Activated naive CD8-positive, alpha-beta T cell treated with anti-CD3 and anti-CD28 coated beads, Interleukin-2, amount 10 ng/mL, durations not matched to agents 7 days and 5 days (primary cell): ENCODE measurements at regions not wholly inside any gene's neighbourhood (a gene's known extent, or its start where the extent isn't known, plus 50 kb on each side); places are given as distances from the start of the nearest gene placed in this dataset.

ENCODE experiments used
- ATAC-seq: fragments of 150-1000 bp; cut with Tn5 transposase; one replicate; pipeline ENCODE4 v1.10.0; 2021; ENCODE audit warnings: low read depth, moderate library complexity
- POLR2A ChIA-PET: fragments of 350-600 bp; sonication (Branson Sonifier 250); formaldehyde crosslinking; loops from one replicate; lab custom pipeline; 2021; ENCODE audit warnings: antibody characterized with exemption; lab: Charles Lee
- DNase-seq: peaks from one replicate; pipeline ENCODE4 v3.0.0; 2021
- H3K27ac Mint-ChIP-seq: one replicate; pipeline ENCODE4 v1.8.0; 2022; ENCODE audit warnings: mild to moderate bottlenecking, mixed read lengths
- H3K27me3 Mint-ChIP-seq: one replicate; pipeline ENCODE4 v1.8.0; 2022; ENCODE audit warnings: mild to moderate bottlenecking, moderate library complexity, mixed read lengths
- H3K36me3 Mint-ChIP-seq: one replicate; pipeline ENCODE4 v1.8.0; 2021; ENCODE audit warnings: mild to moderate bottlenecking, mixed read lengths
- H3K4me1 Mint-ChIP-seq: one replicate; pipeline ENCODE4 v1.8.0; 2021; ENCODE audit warnings: mixed read lengths
- H3K4me3 Mint-ChIP-seq: one replicate; pipeline ENCODE4 v1.8.0; 2022; ENCODE audit warnings: mild to moderate bottlenecking, moderate library complexity, mixed read lengths
- H3K9me3 Mint-ChIP-seq: one replicate; pipeline ENCODE4 v1.8.0; 2021; ENCODE audit warnings: mixed read lengths

- H3K27ac Mint-ChIP-seq = no peak overlapping the region
- no peaks in the 10 kb centered on the region for H3K4me1 Mint-ChIP-seq
- DNase-seq (no peak), ATAC-seq (no peak)
- POLR2A ChIA-PET = no interaction called here
- no peaks in the 10 kb centered on the region for H3K27me3 Mint-ChIP-seq
- no peak overlapping the region for H3K4me3 Mint-ChIP-seq
- no peaks in the 10 kb centered on the region for H3K36me3 Mint-ChIP-seq
- H3K9me3 Mint-ChIP-seq = no peaks in the 10 kb centered on the region
These were observed 133.7 kb downstream of the CBLN2 start for GRCh38 chr18:72410399-72410798.

- no peak for DNase-seq
- ATAC-seq = no peak
- POLR2A ChIA-PET = no interaction called here
- no peaks in the 10 kb centered on the region for H3K4me1 Mint-ChIP-seq
- H3K27ac Mint-ChIP-seq = no peak overlapping the region
- no peaks in the 10 kb centered on the region for H3K36me3 Mint-ChIP-seq
- no peaks in the 10 kb centered on the region for H3K27me3 Mint-ChIP-seq
- H3K9me3 Mint-ChIP-seq = no peaks in the 10 kb centered on the region
- H3K4me3 Mint-ChIP-seq = no peak overlapping the region
These were observed 134.2 kb downstream of the CBLN2 start for GRCh38 chr18:72409903-72410302.

- H3K9me3 Mint-ChIP-seq = no peaks in the 10 kb centered on the region
- no peak overlapping the region for H3K27ac Mint-ChIP-seq
- POLR2A ChIA-PET = no interaction called here
These were observed 137.1 kb downstream of the CBLN2 start for GRCh38 chr18:72407048-72407447.

GRCh38 chr18:72391951-72392350 lies 152.2 kb downstream of the CBLN2 start:
- no peaks in the 10 kb centered on the region for H3K4me1 Mint-ChIP-seq
- H3K9me3 Mint-ChIP-seq = peaks cover 6% of the 10 kb centered on the region
- DNase-seq (no peak), ATAC-seq (no peak)
- POLR2A ChIA-PET = no interaction called here
- H3K27ac Mint-ChIP-seq = no peak overlapping the region
- no peaks in the 10 kb centered on the region for H3K36me3 Mint-ChIP-seq
- H3K4me3 Mint-ChIP-seq = no peak overlapping the region
- no peaks in the 10 kb centered on the region for H3K27me3 Mint-ChIP-seq

More at GRCh38 chr18:72407048-72407447, 137.1 kb downstream of the CBLN2 start:
- Mint-ChIP-seq H3K4me1 (no peaks in the 10 kb centered on the region), H3K27me3 (no peaks in the 10 kb centered on the region), H3K36me3 (no peaks in the 10 kb centered on the region), H3K4me3 (no peak overlapping the region)
- DNase-seq (no peak), ATAC-seq (no peak)

- Mint-ChIP-seq H3K9me3 (peaks cover 6% of the 10 kb centered on the region), H3K27me3 (no peaks in the 10 kb centered on the region), H3K4me1 (no peaks in the 10 kb centered on the region), H3K4me3 (no peak overlapping the region), H3K27ac (no peak overlapping the region), H3K36me3 (no peaks in the 10 kb centered on the region)
- POLR2A ChIA-PET = no interaction called here
- no peak for DNase-seq
- no peak for ATAC-seq
These were observed 152.7 kb downstream of the CBLN2 start for GRCh38 chr18:72391427-72391826.

GRCh38 chr18:72378016-72378415 lies 166.1 kb downstream of the CBLN2 start:
- Mint-ChIP-seq H3K27me3 (no peaks in the 10 kb centered on the region), H3K9me3 (no peaks in the 10 kb centered on the region), H3K4me1 (no peaks in the 10 kb centered on the region), H3K27ac (no peak overlapping the region), H3K4me3 (no peak overlapping the region), H3K36me3 (no peaks in the 10 kb centered on the region)
- ATAC-seq (no peak), DNase-seq (no peak)
- POLR2A ChIA-PET = no interaction called here

- no peak for DNase-seq
- no peaks in the 10 kb centered on the region for H3K27me3 Mint-ChIP-seq
- ATAC-seq = no peak
- no peak overlapping the region for H3K4me3 Mint-ChIP-seq
- H3K36me3 Mint-ChIP-seq = no peaks in the 10 kb centered on the region
- POLR2A ChIA-PET = no interaction called here
- H3K4me1 Mint-ChIP-seq = no peaks in the 10 kb centered on the region
- H3K27ac Mint-ChIP-seq = no peak overlapping the region
- H3K9me3 Mint-ChIP-seq = no peaks in the 10 kb centered on the region
These were observed 167.9 kb downstream of the CBLN2 start for GRCh38 chr18:72376256-72376655.

- Mint-ChIP-seq H3K36me3 (no peaks in the 10 kb centered on the region), H3K27me3 (no peaks in the 10 kb centered on the region), H3K27ac (no peak overlapping the region), H3K4me1 (no peaks in the 10 kb centered on the region), H3K4me3 (no peak overlapping the region), H3K9me3 (peaks cover 1% of the 10 kb centered on the region)
- ATAC-seq (no peak), DNase-seq (no peak)
- POLR2A ChIA-PET = no interaction called here
These were observed 168.5 kb downstream of the CBLN2 start for GRCh38 chr18:72375618-72376017.

GRCh38 chr18:72372076-72372475 lies 172.1 kb downstream of the CBLN2 start:
- H3K4me3 Mint-ChIP-seq = no peak overlapping the region
- no peaks in the 10 kb centered on the region for H3K36me3 Mint-ChIP-seq
- POLR2A ChIA-PET = no interaction called here
- no peaks in the 10 kb centered on the region for H3K27me3 Mint-ChIP-seq
- peaks cover 1% of the 10 kb centered on the region for H3K9me3 Mint-ChIP-seq
- no peak for DNase-seq
- no peak for ATAC-seq
- H3K4me1 Mint-ChIP-seq = no peaks in the 10 kb centered on the region
- no peak overlapping the region for H3K27ac Mint-ChIP-seq

GRCh38 chr18:72368308-72368707 lies 175.8 kb downstream of the CBLN2 start:
- POLR2A ChIA-PET = no interaction called here
- ATAC-seq (no peak), DNase-seq (no peak)
- no peaks in the 10 kb centered on the region for H3K36me3 Mint-ChIP-seq
- H3K4me1 Mint-ChIP-seq = no peaks in the 10 kb centered on the region
- no peak overlapping the region for H3K27ac Mint-ChIP-seq
- H3K4me3 Mint-ChIP-seq = no peak overlapping the region
- H3K27me3 Mint-ChIP-seq = no peaks in the 10 kb centered on the region
- H3K9me3 Mint-ChIP-seq = peaks cover 1% of the 10 kb centered on the region

- no peak for ATAC-seq
- Mint-ChIP-seq H3K36me3 (no peaks in the 10 kb centered on the region), H3K4me1 (no peaks in the 10 kb centered on the region), H3K27me3 (no peaks in the 10 kb centered on the region), H3K27ac (no peak overlapping the region), H3K9me3 (peaks cover 4% of the 10 kb centered on the region), H3K4me3 (no peak overlapping the region)
- POLR2A ChIA-PET = no interaction called here
- no peak for DNase-seq
These were observed 183.5 kb downstream of the CBLN2 start for GRCh38 chr18:72360634-72361033.

- POLR2A ChIA-PET = no interaction called here
These were observed 201.2 kb downstream of the CBLN2 start for GRCh38 chr18:72342933-72343332.

GRCh38 chr18:72339976-72340375 lies 204.2 kb downstream of the CBLN2 start:
- DNase-seq (no peak), ATAC-seq (no peak)
- no peaks in the 10 kb centered on the region for H3K36me3 Mint-ChIP-seq
- no peak overlapping the region for H3K27ac Mint-ChIP-seq
- POLR2A ChIA-PET = no interaction called here
- peaks cover 1% of the 10 kb centered on the region for H3K27me3 Mint-ChIP-seq
- H3K4me3 Mint-ChIP-seq = no peak overlapping the region
- no peaks in the 10 kb centered on the region for H3K9me3 Mint-ChIP-seq
- H3K4me1 Mint-ChIP-seq = no peaks in the 10 kb centered on the region

More at GRCh38 chr18:72342933-72343332, 201.2 kb downstream of the CBLN2 start:
- Mint-ChIP-seq H3K36me3 (no peaks in the 10 kb centered on the region), H3K4me3 (no peak overlapping the region), H3K27ac (no peak overlapping the region), H3K9me3 (no peaks in the 10 kb centered on the region), H3K4me1 (no peaks in the 10 kb centered on the region), H3K27me3 (no peaks in the 10 kb centered on the region)
- DNase-seq (no peak), ATAC-seq (no peak)

- H3K4me3 Mint-ChIP-seq = no peak overlapping the region
- H3K4me1 Mint-ChIP-seq = no peaks in the 10 kb centered on the region
- DNase-seq (no peak), ATAC-seq (no peak)
- H3K27me3 Mint-ChIP-seq = peaks cover 1% of the 10 kb centered on the region
- H3K36me3 Mint-ChIP-seq = no peaks in the 10 kb centered on the region
- H3K9me3 Mint-ChIP-seq = peaks cover 1% of the 10 kb centered on the region
- H3K27ac Mint-ChIP-seq = no peak overlapping the region
- POLR2A ChIA-PET = no interaction called here
These were observed 207.4 kb downstream of the CBLN2 start for GRCh38 chr18:72336786-72337185.

- DNase-seq (no peak), ATAC-seq (no peak)
- no peak overlapping the region for H3K27ac Mint-ChIP-seq
- H3K4me1 Mint-ChIP-seq = no peaks in the 10 kb centered on the region
- POLR2A ChIA-PET = no interaction called here
- H3K36me3 Mint-ChIP-seq = no peaks in the 10 kb centered on the region
- H3K4me3 Mint-ChIP-seq = no peak overlapping the region
- peaks cover 1% of the 10 kb centered on the region for H3K9me3 Mint-ChIP-seq
- H3K27me3 Mint-ChIP-seq = no peaks in the 10 kb centered on the region
These were observed 214.6 kb downstream of the CBLN2 start for GRCh38 chr18:72329533-72329932.
